SK-N-MC (cell line): ENCODE measurements at regions not wholly inside any gene's neighbourhood (a gene's known extent, or its start where the extent isn't known, plus 50 kb on each side); places are given as distances from the start of the nearest gene placed in this dataset.

Experiments
- EZH2 ChIP-seq: fragments of 200-600 bp; sonication (generic); IDR thresholded peaks from one replicate; pipeline ENCODE4 v1.6.1; 2017; ENCODE audit warnings: antibody characterized with exemption
- POLR2AphosphoS5 ChIP-seq: IDR thresholded peaks from 2 replicates; pipeline ENCODE4 v1.6.1; 2012; ENCODE audit warnings: mild to moderate bottlenecking, low read depth, low read length, borderline replicate concordance

GRCh38 chr10:130369645-130370381 lies 233.6 kb downstream of the GLRX3 start:
- TF ChIP-seq EZH2 (no peak), POLR2AphosphoS5 (no peak)
